Astrocyte (in vitro differentiated cells and primary cell): ENCODE measurements at regions not wholly inside any gene's neighbourhood (a gene's known extent, or its start where the extent isn't known, plus 50 kb on each side); places are given as distances from the start of the nearest gene placed in this dataset.

Source experiments
- CTCF ChIP-seq: IDR thresholded peaks from 2 replicates; pipeline ENCODE4 v1.5.1; 2011; ENCODE audit warnings: low read depth, mild to moderate bottlenecking, inconsistent platforms, low read length, moderate library complexity; ENCODE audit not compliant: insufficient read depth
- EZH2 ChIP-seq: IDR thresholded peaks from 2 replicates; pipeline ENCODE4 v1.6.1; 2012; ENCODE audit warnings: mild to moderate bottlenecking, low read length, inconsistent platforms; ENCODE audit not compliant: insufficient read depth

GRCh38 chr3:109852283-109852682 lies 514.9 kb upstream of the DPPA4 start:
- TF ChIP-seq CTCF (no peak), EZH2 (no peak)
